DND-41 (cell line): ENCODE measurements at regions not wholly inside any gene's neighbourhood (a gene's known extent, or its start where the extent isn't known, plus 50 kb on each side); places are given as distances from the start of the nearest gene placed in this dataset.
"Not testable (repeated sequence)": the region's sequence is repeated elsewhere in the genome, so short reads cannot be mapped to it uniquely, and the experiment has no call there.

Source experiments
- ATAC-seq: fragments of 200-7000 bp; cut with Tn5 transposase; 3 replicates; pipeline ENCODE4 v1.9.1; 2021; ENCODE audit warnings: low read depth; ENCODE audit not compliant: insufficient read depth
- DNase-seq: peaks from one replicate; pipeline ENCODE4 v3.0.0-alpha.2; 2020
- H2AFZ ChIP-seq: 2 replicates; pipeline ENCODE4 v1.6.0; 2012; ENCODE audit warnings: low read depth, low read length
- H3K27ac ChIP-seq: 2 replicates; pipeline ENCODE4 v1.5.1; 2012; ENCODE audit warnings: low read length, inconsistent platforms
- H3K27me3 ChIP-seq: fragments of 200-600 bp; sonication (generic); 2 replicates; pipeline ENCODE4 v1.6.0; 2012; ENCODE audit warnings: low read length, mild to moderate bottlenecking, inconsistent platforms; ENCODE audit not compliant: insufficient read depth, poor library complexity
- H3K36me3 ChIP-seq: 2 replicates; pipeline ENCODE4 v1.5.1; 2012; ENCODE audit warnings: low read length, inconsistent platforms; ENCODE audit not compliant: insufficient read depth
- H3K4me1 ChIP-seq: 2 replicates; pipeline ENCODE4 v1.5.1; 2012; ENCODE audit warnings: mild to moderate bottlenecking, low read length; ENCODE audit not compliant: insufficient read depth
- H3K4me2 ChIP-seq: 2 replicates; pipeline ENCODE4 v1.6.0; 2012; ENCODE audit warnings: mild to moderate bottlenecking, moderate library complexity, low read length, inconsistent platforms; ENCODE audit not compliant: insufficient read depth
- H3K4me3 ChIP-seq, 2 experiments: fragments of 200-600 bp in 1 of 2; shearing (Covaris generic) in 1 of 2; 2 replicates each; pipeline ENCODE4 v1.5.1; 2012 to 2016; ENCODE audit warnings: inconsistent platforms in 2 of 2, low read length in 2 of 2, mild to moderate bottlenecking in 2 of 2, low read depth in 1 of 2, moderate library complexity in 1 of 2
- H3K79me2 ChIP-seq: 2 replicates; pipeline ENCODE4 v1.6.0; 2012; ENCODE audit warnings: low read length, inconsistent platforms; ENCODE audit not compliant: insufficient read depth
- H3K9ac ChIP-seq: 2 replicates; pipeline ENCODE4 v1.6.0; 2012; ENCODE audit warnings: low read depth, mild to moderate bottlenecking, inconsistent platforms, low read length, moderate library complexity
- H3K9me3 ChIP-seq: 2 replicates; pipeline ENCODE4 v1.5.1; 2012; ENCODE audit warnings: low read length, moderate library complexity, mild to moderate bottlenecking, inconsistent platforms; ENCODE audit not compliant: insufficient read depth, severe bottlenecking
- H4K20me1 ChIP-seq: 2 replicates; pipeline ENCODE4 v1.6.0; 2012; ENCODE audit warnings: low read length; ENCODE audit not compliant: insufficient read depth
- CTCF ChIP-seq: IDR thresholded peaks from 2 replicates; pipeline ENCODE4 v1.5.1; 2012; ENCODE audit warnings: borderline replicate concordance, low read length, moderate library complexity, mild to moderate bottlenecking; ENCODE audit not compliant: poor library complexity, severe bottlenecking; ENCODE audit errors: extremely low read depth
- EZH2 ChIP-seq: IDR thresholded peaks from 3 replicates; pipeline ENCODE4 v1.6.1; 2012; ENCODE audit warnings: borderline replicate concordance, low read depth, mild to moderate bottlenecking, moderate library complexity, low read length, inconsistent platforms; ENCODE audit not compliant: severe bottlenecking

- ATAC-seq = no peak
- H2AFZ ChIP-seq = no peak overlapping the region
Measured at GRCh38 chr5:125685771-125686170, 737.4 kb upstream of the GRAMD2B start.

GRCh38 chr5:125691738-125692530 lies 731.3 kb upstream of the GRAMD2B start:
- not testable (repeated sequence) for H3K79me2 ChIP-seq, H3K27me3 ChIP-seq, H3K4me2 ChIP-seq, H2AFZ ChIP-seq, H3K4me3 ChIP-seq, H3K9me3 ChIP-seq, H3K4me1 ChIP-seq, DNase-seq, H3K9ac ChIP-seq, ATAC-seq, H3K36me3 ChIP-seq, H3K27ac ChIP-seq, H4K20me1 ChIP-seq

More at GRCh38 chr5:125685771-125686170, 737.4 kb upstream of the GRAMD2B start:
- Histone ChIP-seq H3K36me3 (no peaks in the 10 kb centered on the region), H3K4me3 (no peak overlapping the region), H3K9me3 (no peaks in the 10 kb centered on the region), H3K4me2 (no peak overlapping the region), H3K27ac (no peak overlapping the region), H4K20me1 (no peaks in the 10 kb centered on the region), H3K4me1 (no peaks in the 10 kb centered on the region), H3K79me2 (no peaks in the 10 kb centered on the region), H3K9ac (no peak overlapping the region), H3K27me3 (no peaks in the 10 kb centered on the region)
- no peak for DNase-seq
- TF ChIP-seq CTCF (no peak), EZH2 (no peak)

- Histone ChIP-seq H3K4me3 (no peak overlapping the region), H3K27me3 (no peaks in the 10 kb centered on the region), H3K27ac (no peak overlapping the region), H3K79me2 (no peaks in the 10 kb centered on the region), H3K36me3 (no peaks in the 10 kb centered on the region), H3K9ac (no peak overlapping the region), H2AFZ (no peak overlapping the region), H3K4me1 (no peaks in the 10 kb centered on the region), H4K20me1 (no peaks in the 10 kb centered on the region), H3K4me2 (no peak overlapping the region), H3K9me3 (no peaks in the 10 kb centered on the region)
- no peak for TF ChIP-seq CTCF
- TF ChIP-seq EZH2 = no peak
- DNase-seq = no peak
- no peak for ATAC-seq
Measured at GRCh38 chr5:125695996-125696655, 727.1 kb upstream of the GRAMD2B start.

DNA sequence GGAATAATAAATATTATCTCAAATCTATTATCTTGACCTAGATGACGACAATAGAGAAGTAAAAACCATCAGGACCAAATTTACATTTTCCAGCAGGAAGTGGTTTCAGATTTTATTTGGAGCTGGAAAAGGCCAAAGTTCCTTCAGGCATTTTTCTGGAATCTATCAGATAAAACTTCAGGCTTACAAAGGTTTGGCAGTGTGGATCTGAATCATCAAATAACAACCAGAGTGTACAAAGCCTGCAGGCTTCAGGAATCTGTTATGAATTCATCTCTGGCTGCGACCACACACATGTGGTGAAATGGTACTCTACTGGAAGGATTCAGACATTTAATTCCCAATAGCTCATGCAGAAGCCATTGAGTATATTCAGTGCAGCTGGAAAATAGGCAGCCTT lies 726.4 kb upstream of the GRAMD2B start:
- Histone ChIP-seq H3K4me3 (no peak overlapping the region), H3K27me3 (no peaks in the 10 kb centered on the region), H3K4me2 (no peak overlapping the region), H3K4me1 (no peaks in the 10 kb centered on the region), H2AFZ (no peak overlapping the region), H3K27ac (no peak overlapping the region), H4K20me1 (no peaks in the 10 kb centered on the region), H3K9me3 (no peaks in the 10 kb centered on the region), H3K79me2 (no peaks in the 10 kb centered on the region), H3K36me3 (no peaks in the 10 kb centered on the region), H3K9ac (no peak overlapping the region)
- DNase-seq (no peak), ATAC-seq (no peak)
- TF ChIP-seq CTCF (no peak), EZH2 (no peak)
